ENCODE measurements at regions not wholly inside any gene's neighbourhood (a gene's known extent, or its start where the extent isn't known, plus 50 kb on each side); places are given as distances from the start of the nearest gene placed in this dataset.

DNA sequence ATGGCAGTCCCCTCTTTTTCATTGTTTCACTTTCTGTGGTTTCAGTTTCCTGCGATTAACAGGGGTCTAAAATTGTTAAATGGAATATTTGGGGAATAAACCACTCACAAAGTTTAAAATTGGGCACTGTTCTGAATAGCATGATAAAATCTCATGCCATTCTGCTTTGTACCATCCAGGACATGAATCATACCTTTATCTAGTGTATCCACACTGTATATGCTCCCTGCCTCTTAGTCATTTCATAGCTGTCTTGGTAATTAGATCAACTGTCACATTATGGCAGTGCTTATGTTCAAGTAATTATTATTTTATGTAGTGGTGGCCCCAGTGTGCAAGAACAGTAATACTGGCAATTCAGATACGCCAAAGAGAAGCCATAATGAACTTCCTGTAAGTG is 734.5 kb downstream of the ZPLD1 start (continued):
- TF ChIP-seq, protein P1, sequence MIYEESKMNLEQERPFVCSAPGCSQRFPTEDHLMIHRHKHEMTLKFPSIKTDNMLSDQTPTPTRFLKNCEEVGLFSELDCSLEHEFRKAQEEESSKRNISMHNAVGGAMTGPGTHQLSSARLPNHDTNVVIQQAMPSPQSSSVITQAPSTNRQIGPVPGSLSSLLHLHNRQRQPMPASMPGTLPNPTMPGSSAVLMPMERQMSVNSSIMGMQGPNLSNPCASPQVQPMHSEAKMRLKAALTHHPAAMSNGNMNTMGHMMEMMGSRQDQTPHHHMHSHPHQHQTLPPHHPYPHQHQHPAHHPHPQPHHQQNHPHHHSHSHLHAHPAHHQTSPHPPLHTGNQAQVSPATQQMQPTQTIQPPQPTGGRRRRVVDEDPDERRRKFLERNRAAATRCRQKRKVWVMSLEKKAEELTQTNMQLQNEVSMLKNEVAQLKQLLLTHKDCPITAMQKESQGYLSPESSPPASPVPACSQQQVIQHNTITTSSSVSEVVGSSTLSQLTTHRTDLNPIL (CRISPR knock-in tag; IDR thresholded peaks at IDR 0.05; ENCODE audit: low read depth), result peak; percentile 80
- TF ChIP-seq BACH2 (CRISPR knock-in tag; IDR thresholded peaks at IDR 0.05; ENCODE audit: borderline replicate concordance) (no peak), ZC3H10 (CRISPR knock-in tag; IDR thresholded peaks at IDR 0.05) (0 out of 2 replicates have a peak, but pooled peaks have one; percentile 21), ARNTL (CRISPR knock-in tag; IDR thresholded peaks at IDR 0.05; ENCODE audit: borderline replicate concordance, low read depth) (no peak), ZNF70 (CRISPR knock-in tag; IDR thresholded peaks at IDR 0.05) (no peak), TOX (CRISPR knock-in tag; IDR thresholded peaks at IDR 0.05; ENCODE audit: borderline replicate concordance) (no peak), RARB (CRISPR knock-in tag; IDR thresholded peaks at IDR 0.05) (no peak), ISL1 (CRISPR knock-in tag; IDR thresholded peaks at IDR 0.05) (peak; percentile 94)
- TF ChIP-seq, protein P2, sequence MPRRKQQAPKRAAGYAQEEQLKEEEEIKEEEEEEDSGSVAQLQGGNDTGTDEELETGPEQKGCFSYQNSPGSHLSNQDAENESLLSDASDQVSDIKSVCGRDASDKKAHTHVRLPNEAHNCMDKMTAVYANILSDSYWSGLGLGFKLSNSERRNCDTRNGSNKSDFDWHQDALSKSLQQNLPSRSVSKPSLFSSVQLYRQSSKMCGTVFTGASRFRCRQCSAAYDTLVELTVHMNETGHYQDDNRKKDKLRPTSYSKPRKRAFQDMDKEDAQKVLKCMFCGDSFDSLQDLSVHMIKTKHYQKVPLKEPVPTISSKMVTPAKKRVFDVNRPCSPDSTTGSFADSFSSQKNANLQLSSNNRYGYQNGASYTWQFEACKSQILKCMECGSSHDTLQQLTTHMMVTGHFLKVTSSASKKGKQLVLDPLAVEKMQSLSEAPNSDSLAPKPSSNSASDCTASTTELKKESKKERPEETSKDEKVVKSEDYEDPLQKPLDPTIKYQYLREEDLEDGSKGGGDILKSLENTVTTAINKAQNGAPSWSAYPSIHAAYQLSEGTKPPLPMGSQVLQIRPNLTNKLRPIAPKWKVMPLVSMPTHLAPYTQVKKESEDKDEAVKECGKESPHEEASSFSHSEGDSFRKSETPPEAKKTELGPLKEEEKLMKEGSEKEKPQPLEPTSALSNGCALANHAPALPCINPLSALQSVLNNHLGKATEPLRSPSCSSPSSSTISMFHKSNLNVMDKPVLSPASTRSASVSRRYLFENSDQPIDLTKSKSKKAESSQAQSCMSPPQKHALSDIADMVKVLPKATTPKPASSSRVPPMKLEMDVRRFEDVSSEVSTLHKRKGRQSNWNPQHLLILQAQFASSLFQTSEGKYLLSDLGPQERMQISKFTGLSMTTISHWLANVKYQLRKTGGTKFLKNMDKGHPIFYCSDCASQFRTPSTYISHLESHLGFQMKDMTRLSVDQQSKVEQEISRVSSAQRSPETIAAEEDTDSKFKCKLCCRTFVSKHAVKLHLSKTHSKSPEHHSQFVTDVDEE (CRISPR knock-in tag; IDR thresholded peaks at IDR 0.05), result no peak
- TF ChIP-seq, protein P3, sequence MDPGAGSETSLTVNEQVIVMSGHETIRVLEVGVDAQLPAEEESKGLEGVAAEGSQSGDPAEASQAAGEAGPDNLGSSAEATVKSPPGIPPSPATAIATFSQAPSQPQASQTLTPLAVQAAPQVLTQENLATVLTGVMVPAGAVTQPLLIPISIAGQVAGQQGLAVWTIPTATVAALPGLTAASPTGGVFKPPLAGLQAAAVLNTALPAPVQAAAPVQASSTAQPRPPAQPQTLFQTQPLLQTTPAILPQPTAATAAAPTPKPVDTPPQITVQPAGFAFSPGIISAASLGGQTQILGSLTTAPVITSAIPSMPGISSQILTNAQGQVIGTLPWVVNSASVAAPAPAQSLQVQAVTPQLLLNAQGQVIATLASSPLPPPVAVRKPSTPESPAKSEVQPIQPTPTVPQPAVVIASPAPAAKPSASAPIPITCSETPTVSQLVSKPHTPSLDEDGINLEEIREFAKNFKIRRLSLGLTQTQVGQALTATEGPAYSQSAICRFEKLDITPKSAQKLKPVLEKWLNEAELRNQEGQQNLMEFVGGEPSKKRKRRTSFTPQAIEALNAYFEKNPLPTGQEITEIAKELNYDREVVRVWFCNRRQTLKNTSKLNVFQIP (CRISPR knock-in tag; IDR thresholded peaks at IDR 0.05; ENCODE audit: borderline replicate concordance, low read depth), result no peak

DNA sequence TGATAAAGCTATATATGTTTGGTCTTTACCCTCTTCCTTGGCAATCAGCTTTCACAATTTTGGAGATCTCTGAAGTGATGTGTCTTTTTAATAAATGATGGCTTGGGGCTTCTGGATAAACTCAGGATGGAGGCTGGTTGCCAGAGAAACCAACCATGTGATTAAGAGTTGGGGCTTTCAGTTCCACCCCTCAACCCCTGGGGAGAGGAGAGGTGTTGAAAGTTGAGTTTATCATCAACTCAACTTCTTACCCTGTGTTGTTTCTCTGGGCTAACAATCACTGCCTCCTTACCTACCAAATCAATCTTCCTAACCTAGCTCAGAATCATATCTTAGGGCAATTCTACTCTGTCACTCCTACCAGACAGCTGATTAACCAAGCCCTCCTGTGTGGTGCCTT is 735.8 kb downstream of the ZPLD1 start:
- no peak for ATAC-seq

More for the DNA sequence above, 735.8 kb downstream of the ZPLD1 start:
- TF ChIP-seq ISL1 (CRISPR knock-in tag; IDR thresholded peaks at IDR 0.05) (no peak), PPARA (CRISPR knock-in tag; IDR thresholded peaks at IDR 0.05; ENCODE audit: borderline replicate concordance) (no peak), SNAI2 (CRISPR knock-in tag; IDR thresholded peaks at IDR 0.05) (no peak), ZFP3 (CRISPR knock-in tag; IDR thresholded peaks at IDR 0.05) (no peak), ZNF70 (CRISPR knock-in tag; IDR thresholded peaks at IDR 0.05) (no peak), BACH2 (CRISPR knock-in tag; IDR thresholded peaks at IDR 0.05; ENCODE audit: borderline replicate concordance) (no peak), ESRRG (CRISPR knock-in tag; IDR thresholded peaks at IDR 0.05) (no peak), ZFP30 (CRISPR knock-in tag; IDR thresholded peaks at IDR 0.05) (no peak), ZNF8 (CRISPR knock-in tag; IDR thresholded peaks at IDR 0.05) (no peak), TOX (CRISPR knock-in tag; IDR thresholded peaks at IDR 0.05; ENCODE audit: borderline replicate concordance) (no peak), CSDC2 (CRISPR knock-in tag; IDR thresholded peaks at IDR 0.05) (no peak), OSR1 (CRISPR knock-in tag; IDR thresholded peaks at IDR 0.05) (no peak), RARB (CRISPR knock-in tag; IDR thresholded peaks at IDR 0.05) (no peak), TCF4 (CRISPR knock-in tag; IDR thresholded peaks at IDR 0.05; ENCODE audit: borderline replicate concordance) (no peak)
- TF ChIP-seq, protein P4, sequence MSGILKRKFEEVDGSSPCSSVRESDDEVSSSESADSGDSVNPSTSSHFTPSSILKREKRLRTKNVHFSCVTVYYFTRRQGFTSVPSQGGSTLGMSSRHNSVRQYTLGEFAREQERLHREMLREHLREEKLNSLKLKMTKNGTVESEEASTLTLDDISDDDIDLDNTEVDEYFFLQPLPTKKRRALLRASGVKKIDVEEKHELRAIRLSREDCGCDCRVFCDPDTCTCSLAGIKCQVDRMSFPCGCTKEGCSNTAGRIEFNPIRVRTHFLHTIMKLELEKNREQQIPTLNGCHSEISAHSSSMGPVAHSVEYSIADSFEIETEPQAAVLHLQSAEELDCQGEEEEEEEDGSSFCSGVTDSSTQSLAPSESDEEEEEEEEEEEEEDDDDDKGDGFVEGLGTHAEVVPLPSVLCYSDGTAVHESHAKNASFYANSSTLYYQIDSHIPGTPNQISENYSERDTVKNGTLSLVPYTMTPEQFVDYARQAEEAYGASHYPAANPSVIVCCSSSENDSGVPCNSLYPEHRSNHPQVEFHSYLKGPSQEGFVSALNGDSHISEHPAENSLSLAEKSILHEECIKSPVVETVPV (CRISPR knock-in tag; IDR thresholded peaks at IDR 0.05), result no peak
- TF ChIP-seq, protein P1 (CRISPR knock-in tag; IDR thresholded peaks at IDR 0.05; ENCODE audit: low read depth), result no peak
- TF ChIP-seq, protein P5, sequence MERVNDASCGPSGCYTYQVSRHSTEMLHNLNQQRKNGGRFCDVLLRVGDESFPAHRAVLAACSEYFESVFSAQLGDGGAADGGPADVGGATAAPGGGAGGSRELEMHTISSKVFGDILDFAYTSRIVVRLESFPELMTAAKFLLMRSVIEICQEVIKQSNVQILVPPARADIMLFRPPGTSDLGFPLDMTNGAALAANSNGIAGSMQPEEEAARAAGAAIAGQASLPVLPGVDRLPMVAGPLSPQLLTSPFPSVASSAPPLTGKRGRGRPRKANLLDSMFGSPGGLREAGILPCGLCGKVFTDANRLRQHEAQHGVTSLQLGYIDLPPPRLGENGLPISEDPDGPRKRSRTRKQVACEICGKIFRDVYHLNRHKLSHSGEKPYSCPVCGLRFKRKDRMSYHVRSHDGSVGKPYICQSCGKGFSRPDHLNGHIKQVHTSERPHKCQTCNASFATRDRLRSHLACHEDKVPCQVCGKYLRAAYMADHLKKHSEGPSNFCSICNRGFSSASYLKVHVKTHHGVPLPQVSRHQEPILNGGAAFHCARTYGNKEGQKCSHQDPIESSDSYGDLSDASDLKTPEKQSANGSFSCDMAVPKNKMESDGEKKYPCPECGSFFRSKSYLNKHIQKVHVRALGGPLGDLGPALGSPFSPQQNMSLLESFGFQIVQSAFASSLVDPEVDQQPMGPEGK (CRISPR knock-in tag; IDR thresholded peaks at IDR 0.05; ENCODE audit: borderline replicate concordance), result no peak
- TF ChIP-seq, protein P3 (CRISPR knock-in tag; IDR thresholded peaks at IDR 0.05; ENCODE audit: borderline replicate concordance, low read depth), result no peak
